Thyroid gland (tissue), 4 donors: ENCODE measurements at regions not wholly inside any gene's neighbourhood (a gene's known extent, or its start where the extent isn't known, plus 50 kb on each side); places are given as distances from the start of the nearest gene placed in this dataset.

Source experiments
- CTCF ChIP-seq, 6 experiments: fragments of 200-600 bp in 3 of 6; fragments of 450-650 bp in 3 of 6; sonication (generic) in 3 of 6; IDR thresholded peaks; one replicate each; pipeline ENCODE4 v1.5.1; 2016 to 2019; ENCODE audit warnings: antibody characterized with exemption in 6 of 6, mild to moderate bottlenecking in 2 of 6, inconsistent platforms in 1 of 6, moderate library complexity in 1 of 6
- POLR2A ChIP-seq, 2 donors: fragments of 450-650 bp; IDR thresholded peaks; one replicate each; pipeline ENCODE4 v1.6.1; 2017; ENCODE audit warnings: antibody characterized with exemption in 2 of 2, mild to moderate bottlenecking in 2 of 2, moderate library complexity in 1 of 2

GRCh38 chr5:88952344-88952743 lies 69.4 kb upstream of the MEF2C start:
- TF ChIP-seq CTCF (IDR thresholded peaks at IDR 0.05) (no peak), POLR2A (IDR thresholded peaks at IDR 0.05) (no peak)
